Tibial artery (tissue), 4 donors: ENCODE measurements at regions not wholly inside any gene's neighbourhood (a gene's known extent, or its start where the extent isn't known, plus 50 kb on each side); places are given as distances from the start of the nearest gene placed in this dataset.

Experiments
- DNase-seq, 2 donors: peaks; one replicate each; pipeline ENCODE4 v3.0.0-alpha.2; 2019
- H3K27ac ChIP-seq, 2 donors: fragments of 200-600 bp; sonication (generic) in 1 of 2; 1 replicate in 1 of 2; 2 replicates in 1 of 2; pipeline ENCODE4 v1.5.1; 2018 to 2019; ENCODE audit warnings: mild to moderate bottlenecking in 1 of 2
- H3K27me3 ChIP-seq, 2 donors: fragments of 200-600 bp; sonication (generic) in 1 of 2; one replicate each; pipeline versions ENCODE4 v1.5.1 to v1.6.0; 2016 to 2019
- H3K36me3 ChIP-seq, 3 donors: fragments of 200-600 bp; sonication (generic) in 2 of 3; one replicate each; pipeline ENCODE4 v1.5.1; 2016 to 2019; ENCODE audit warnings: mild to moderate bottlenecking in 2 of 3
- H3K4me1 ChIP-seq, 4 donors: fragments of 200-600 bp; sonication (generic) in 2 of 4; 1 replicate in 3 of 4; 2 replicates in 1 of 4; pipeline ENCODE4 v1.5.1; 2016 to 2019
- H3K4me3 ChIP-seq, 2 donors: fragments of 200-600 bp; sonication (generic) in 1 of 2; 1 replicate in 1 of 2; 2 replicates in 1 of 2; pipeline ENCODE4 v1.5.1; 2018 to 2019; ENCODE audit warnings: mild to moderate bottlenecking in 2 of 2
- H3K9me3 ChIP-seq, 3 donors: fragments of 200-600 bp; sonication (generic) in 1 of 3; one replicate each; pipeline ENCODE4 v1.5.1; 2016 to 2019
- intact Hi-C: fragments of 100-400 bp; cut with DNase I; formaldehyde crosslinking; loops from one replicate; pipeline ENCODE4 v1.15.0; 2023; ENCODE audit warnings: low total_unique reads
- TF ChIP-seq, protein P1 (sequence below), 2 experiments: fragments of 200-600 bp in 1 of 2; fragments of 450-650 bp in 1 of 2; IDR thresholded peaks; one replicate each; pipeline ENCODE4 v1.5.1; 2017 to 2019; ENCODE audit warnings: antibody characterized with exemption in 2 of 2, mild to moderate bottlenecking in 1 of 2, moderate library complexity in 1 of 2

DNA sequence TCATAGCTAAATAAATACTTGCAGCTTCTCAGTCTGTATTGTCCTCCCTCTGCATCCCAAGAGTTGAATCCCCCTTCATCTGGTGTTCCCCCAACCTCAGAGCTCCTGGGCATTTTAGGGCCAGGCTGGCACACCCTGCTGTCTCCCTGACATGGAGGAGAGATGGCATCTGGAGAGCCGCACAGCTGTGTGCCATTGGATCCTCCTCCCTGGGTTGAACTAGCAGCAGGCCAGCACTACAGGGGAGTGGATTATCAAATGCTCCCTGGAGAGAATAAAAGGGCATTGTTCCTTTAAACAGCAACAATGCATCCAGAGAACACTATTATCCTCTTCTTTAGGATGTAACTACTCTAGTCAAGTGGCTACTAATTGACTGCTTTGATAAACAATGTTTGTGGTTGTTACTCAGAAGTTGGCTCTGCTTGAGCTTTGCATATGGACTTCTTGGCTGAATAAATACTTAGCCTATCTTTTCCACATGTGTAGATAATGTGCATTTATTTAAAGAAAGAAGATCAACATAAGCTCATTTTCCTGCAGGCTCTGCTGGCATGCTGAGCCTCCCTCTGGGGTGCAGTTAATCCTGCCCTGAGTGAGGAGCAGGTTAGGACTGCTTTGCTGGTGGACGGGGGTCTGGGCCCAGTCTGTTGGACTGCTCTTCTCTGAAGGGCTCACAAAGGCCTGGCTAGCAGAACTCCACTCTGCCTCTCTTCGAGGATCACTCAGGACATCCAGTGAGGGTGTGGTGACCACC, 897.2 kb downstream of the TBC1D22A start:
- no peaks in the 10 kb centered on the region for H3K9me3 ChIP-seq
- H3K27ac ChIP-seq = no peak overlapping the region
- DNase-seq = no peak
- no peak overlapping the region for H3K4me3 ChIP-seq
- no peaks in the 10 kb centered on the region for H3K4me1 ChIP-seq
- no peaks in the 10 kb centered on the region for H3K27me3 ChIP-seq
- H3K36me3 ChIP-seq = no peaks in the 10 kb centered on the region
- intact Hi-C loops = no loop called here
- TF ChIP-seq, protein P1, sequence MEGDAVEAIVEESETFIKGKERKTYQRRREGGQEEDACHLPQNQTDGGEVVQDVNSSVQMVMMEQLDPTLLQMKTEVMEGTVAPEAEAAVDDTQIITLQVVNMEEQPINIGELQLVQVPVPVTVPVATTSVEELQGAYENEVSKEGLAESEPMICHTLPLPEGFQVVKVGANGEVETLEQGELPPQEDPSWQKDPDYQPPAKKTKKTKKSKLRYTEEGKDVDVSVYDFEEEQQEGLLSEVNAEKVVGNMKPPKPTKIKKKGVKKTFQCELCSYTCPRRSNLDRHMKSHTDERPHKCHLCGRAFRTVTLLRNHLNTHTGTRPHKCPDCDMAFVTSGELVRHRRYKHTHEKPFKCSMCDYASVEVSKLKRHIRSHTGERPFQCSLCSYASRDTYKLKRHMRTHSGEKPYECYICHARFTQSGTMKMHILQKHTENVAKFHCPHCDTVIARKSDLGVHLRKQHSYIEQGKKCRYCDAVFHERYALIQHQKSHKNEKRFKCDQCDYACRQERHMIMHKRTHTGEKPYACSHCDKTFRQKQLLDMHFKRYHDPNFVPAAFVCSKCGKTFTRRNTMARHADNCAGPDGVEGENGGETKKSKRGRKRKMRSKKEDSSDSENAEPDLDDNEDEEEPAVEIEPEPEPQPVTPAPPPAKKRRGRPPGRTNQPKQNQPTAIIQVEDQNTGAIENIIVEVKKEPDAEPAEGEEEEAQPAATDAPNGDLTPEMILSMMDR (IDR thresholded peaks at IDR 0.05) = no peak

DNA sequence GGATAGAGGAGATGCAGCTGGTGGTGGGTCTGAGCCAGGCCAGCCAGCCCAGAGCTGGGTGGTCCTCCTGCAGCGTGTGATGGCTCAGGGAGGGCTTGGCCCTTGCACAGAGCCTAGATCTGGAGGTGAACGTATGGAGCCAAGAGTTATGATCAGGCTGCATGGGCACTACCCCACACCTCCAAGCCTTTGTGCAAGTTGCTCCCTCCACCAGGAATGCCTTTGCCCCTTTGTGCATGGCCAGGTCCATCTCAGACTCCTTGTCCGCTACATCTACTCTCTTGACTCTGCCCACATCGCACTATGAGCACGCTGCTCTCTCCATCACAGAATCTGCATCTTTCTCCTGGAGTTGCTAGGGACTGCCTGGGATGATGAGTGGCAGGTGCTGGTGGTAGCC, 895.7 kb downstream of the TBC1D22A start:
- DNase-seq = no peak
- Histone ChIP-seq H3K9me3 (no peaks in the 10 kb centered on the region), H3K4me3 (no peak overlapping the region), H3K4me1 (no peaks in the 10 kb centered on the region), H3K36me3 (no peaks in the 10 kb centered on the region), H3K27ac (no peak overlapping the region), H3K27me3 (no peaks in the 10 kb centered on the region)
- TF ChIP-seq, protein P1 (IDR thresholded peaks at IDR 0.05) = no peak
- intact Hi-C loops = no loop called here

DNA sequence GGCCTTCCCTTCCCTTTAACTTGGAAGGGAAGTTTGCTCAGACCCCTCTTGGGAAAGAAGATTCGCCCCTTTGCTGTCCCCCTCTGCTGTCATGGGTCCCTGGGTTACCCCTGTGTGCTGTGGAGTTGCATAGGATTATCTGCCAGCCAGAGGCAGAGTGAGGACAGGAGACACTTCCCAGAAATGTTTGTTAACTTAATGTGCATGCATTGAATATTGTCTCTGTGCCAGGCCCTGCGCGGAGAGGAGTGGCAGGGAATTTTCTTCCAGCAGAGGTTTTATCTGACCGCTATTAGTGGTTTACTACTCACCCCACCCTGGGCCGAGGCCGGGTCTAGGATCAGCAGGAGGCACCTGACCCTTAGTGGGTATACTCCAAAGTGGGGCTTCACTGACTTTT, 894.8 kb downstream of the TBC1D22A start:
- no peaks in the 10 kb centered on the region for H3K4me1 ChIP-seq
- no peak overlapping the region for H3K4me3 ChIP-seq
- TF ChIP-seq, protein P1 (IDR thresholded peaks at IDR 0.05) = no peak
- no peaks in the 10 kb centered on the region for H3K27me3 ChIP-seq
- no peaks in the 10 kb centered on the region for H3K9me3 ChIP-seq
- H3K27ac ChIP-seq = no peak overlapping the region
- intact Hi-C loops = no loop called here
- DNase-seq = no peak
- H3K36me3 ChIP-seq = no peaks in the 10 kb centered on the region

DNA sequence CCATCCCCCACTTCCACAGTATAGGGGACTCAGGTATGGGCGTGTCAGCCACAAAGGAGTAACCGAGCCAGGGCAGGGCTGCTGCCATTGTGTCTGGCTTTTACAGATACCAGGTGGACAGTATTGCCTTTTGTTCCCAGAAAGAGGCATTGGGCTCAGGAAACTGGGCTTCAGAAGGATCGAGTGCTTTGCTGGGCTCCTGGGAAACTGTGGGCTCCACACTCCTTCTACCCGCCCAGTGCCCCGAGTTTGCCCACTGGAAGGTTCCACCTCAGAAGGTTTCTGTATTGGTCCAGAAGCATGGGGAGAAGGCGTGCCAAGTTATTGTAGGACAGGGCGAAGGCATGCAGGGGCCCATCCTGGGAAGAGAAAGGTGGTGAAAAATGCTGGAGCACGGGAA, 894.4 kb downstream of the TBC1D22A start:
- H3K9me3 ChIP-seq = no peaks in the 10 kb centered on the region
- intact Hi-C loops = no loop called here

DNA sequence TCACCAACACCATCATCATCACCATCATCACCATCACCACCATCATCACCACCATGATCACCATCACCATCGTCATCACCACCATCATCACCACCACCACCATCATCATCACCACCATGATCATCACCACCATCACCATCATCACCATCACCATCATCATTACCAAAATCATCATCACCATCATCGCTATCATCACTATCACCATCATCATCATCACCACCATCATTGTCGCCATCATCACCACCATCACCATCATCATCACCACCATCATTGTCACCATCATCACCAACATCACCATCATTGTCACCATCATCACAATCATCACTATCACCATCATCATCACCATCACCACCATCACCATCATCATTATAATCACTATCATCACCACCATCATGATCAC, 893.5 kb downstream of the TBC1D22A start:
- Histone ChIP-seq H3K36me3 (no peaks in the 10 kb centered on the region), H3K4me1 (no peaks in the 10 kb centered on the region), H3K9me3 (no peaks in the 10 kb centered on the region), H3K4me3 (no peak overlapping the region), H3K27ac (no peak overlapping the region), H3K27me3 (no peaks in the 10 kb centered on the region)
- intact Hi-C loops = no loop called here
- DNase-seq = no peak
- TF ChIP-seq, protein P1 (IDR thresholded peaks at IDR 0.05) = no peak

More for the DNA sequence above, 894.4 kb downstream of the TBC1D22A start:
- no peak overlapping the region for H3K4me3 ChIP-seq
- H3K36me3 ChIP-seq = no peaks in the 10 kb centered on the region
- H3K4me1 ChIP-seq = no peaks in the 10 kb centered on the region
- TF ChIP-seq, protein P1 (IDR thresholded peaks at IDR 0.05) = no peak
- H3K27me3 ChIP-seq = no peaks in the 10 kb centered on the region
- H3K27ac ChIP-seq = no peak overlapping the region
- no peak for DNase-seq
